ENCODE measurements at regions not wholly inside any gene's neighbourhood (a gene's known extent, or its start where the extent isn't known, plus 50 kb on each side); places are given as distances from the start of the nearest gene placed in this dataset.

DNA sequence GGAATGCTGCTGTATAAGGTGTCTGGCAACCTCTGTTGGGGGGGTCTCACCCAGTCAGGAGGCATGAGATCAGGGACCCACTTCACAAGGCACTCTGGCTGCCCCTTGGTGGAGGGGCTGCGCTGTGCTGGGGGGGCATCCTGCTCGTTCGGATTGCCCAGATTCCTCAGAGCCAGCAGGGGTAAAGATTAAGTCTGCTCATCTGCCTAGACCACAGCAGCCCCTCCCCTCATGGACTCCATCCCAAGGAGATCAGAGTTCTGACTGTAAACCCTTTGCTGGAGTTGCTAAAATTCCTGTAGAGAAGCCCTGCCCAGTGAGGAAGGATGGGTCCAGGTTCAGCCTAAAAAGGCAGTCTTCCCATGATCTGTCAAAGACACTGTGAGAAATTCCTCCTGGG, 262.0 kb upstream of the C9orf72 start:
- TF ChIP-seq, protein P1, sequence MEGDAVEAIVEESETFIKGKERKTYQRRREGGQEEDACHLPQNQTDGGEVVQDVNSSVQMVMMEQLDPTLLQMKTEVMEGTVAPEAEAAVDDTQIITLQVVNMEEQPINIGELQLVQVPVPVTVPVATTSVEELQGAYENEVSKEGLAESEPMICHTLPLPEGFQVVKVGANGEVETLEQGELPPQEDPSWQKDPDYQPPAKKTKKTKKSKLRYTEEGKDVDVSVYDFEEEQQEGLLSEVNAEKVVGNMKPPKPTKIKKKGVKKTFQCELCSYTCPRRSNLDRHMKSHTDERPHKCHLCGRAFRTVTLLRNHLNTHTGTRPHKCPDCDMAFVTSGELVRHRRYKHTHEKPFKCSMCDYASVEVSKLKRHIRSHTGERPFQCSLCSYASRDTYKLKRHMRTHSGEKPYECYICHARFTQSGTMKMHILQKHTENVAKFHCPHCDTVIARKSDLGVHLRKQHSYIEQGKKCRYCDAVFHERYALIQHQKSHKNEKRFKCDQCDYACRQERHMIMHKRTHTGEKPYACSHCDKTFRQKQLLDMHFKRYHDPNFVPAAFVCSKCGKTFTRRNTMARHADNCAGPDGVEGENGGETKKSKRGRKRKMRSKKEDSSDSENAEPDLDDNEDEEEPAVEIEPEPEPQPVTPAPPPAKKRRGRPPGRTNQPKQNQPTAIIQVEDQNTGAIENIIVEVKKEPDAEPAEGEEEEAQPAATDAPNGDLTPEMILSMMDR (IDR thresholded peaks at IDR 0.05): no peak
- TF ChIP-seq POLR2AphosphoS5 (IDR thresholded peaks at IDR 0.05): no peak
- no peak for TF ChIP-seq POLR2A (IDR thresholded peaks at IDR 0.05)

All from sigmoid colon (tissue), 4 donors.